ENCODE measurements at regions not wholly inside any gene's neighbourhood (a gene's known extent, or its start where the extent isn't known, plus 50 kb on each side); places are given as distances from the start of the nearest gene placed in this dataset.
A peak's percentile ranks its signal among the peaks of the same experiment; 100 is the strongest.

- no peak for TF ChIP-seq CTCF (IDR thresholded peaks at IDR 0.05)
- ATAC-seq (no peak), DNase-seq (no peak)
- Histone ChIP-seq H3K36me3 (no peaks in the 10 kb centered on the region), H3K4me1 (no peaks in the 10 kb centered on the region), H3K4me3 (no peak overlapping the region), H3K27me3 (ENCODE audit: low read depth) (no peaks in the 10 kb centered on the region), H3K27ac (no peak overlapping the region), H3K9me3 (no peaks in the 10 kb centered on the region)
- intact Hi-C loops (cut with DNase I), result no loop called here
Observed at GRCh38 chr5:133679534-133679933, 67.2 kb upstream of the FSTL4 start.

DNA sequence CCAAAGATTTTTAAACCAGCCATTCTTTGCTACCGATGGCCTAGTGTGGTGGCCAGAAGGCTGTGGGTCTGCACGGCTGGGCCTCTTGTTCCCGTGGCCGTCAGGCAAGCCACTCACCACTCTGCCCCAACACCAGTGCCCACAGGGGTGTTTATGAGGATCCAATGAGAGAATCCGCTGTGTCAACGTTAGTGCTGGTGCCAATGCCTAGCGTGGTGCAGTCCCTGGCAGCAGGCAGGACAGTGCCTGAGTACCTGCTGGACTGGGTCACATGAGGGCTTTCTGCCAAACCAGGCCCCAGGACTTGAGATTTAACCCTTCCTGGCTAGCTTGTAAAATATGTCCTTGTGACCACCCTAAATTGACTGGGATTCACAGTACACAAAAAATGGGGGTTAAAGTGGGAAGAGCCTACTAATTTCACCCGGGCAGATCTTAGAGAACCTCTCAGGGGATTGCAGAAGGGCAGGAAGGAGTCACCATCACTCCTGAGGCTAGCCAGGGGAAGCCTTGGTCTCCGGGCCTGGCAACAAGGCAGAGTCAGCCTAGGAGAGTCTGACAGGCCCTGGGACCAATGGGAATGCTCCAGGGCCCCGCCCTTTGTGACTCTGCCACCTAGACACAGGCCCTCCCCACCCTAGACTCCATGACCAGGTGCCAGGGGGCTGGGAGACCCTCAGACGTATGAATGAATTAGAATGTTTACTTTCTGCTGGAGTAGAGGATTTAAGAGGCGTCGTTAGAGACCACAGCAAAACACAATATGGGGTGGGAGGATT is 63.2 kb upstream of the FSTL4 start:
- ATAC-seq (peak in 1 of 2 donors; percentile 41), DNase-seq (no peak)
- Histone ChIP-seq H3K36me3 (no peaks in the 10 kb centered on the region), H3K27ac (no peak overlapping the region), H3K9me3 (peaks cover 5% of the 10 kb centered on the region), H3K4me3 (no peak overlapping the region), H3K27me3 (ENCODE audit: low read depth) (no peaks in the 10 kb centered on the region), H3K4me1 (no peaks in the 10 kb centered on the region)
- TF ChIP-seq CTCF (IDR thresholded peaks at IDR 0.05), result no peak
- intact Hi-C loops (cut with DNase I), result no loop called here

DNA sequence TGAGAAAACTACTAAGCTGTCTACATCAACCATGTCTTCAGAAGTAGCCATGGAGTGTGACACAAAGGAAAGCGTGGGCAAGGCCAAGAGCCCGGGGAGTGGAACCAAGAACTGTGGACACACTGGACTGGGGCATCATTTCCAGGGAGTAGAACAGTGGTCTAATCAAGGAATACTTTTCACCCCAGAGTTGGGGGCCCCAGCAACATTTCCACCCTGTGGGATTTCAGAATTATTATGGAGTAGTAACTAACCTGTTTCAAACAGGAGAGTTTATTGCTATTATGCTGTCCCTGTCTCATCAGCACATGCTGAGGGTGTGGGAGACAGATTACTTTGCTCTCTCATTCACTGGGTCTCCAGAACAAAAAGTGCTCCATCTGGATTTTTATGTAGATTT is 58.0 kb upstream of the FSTL4 start:
- H3K36me3 ChIP-seq, result no peaks in the 10 kb centered on the region
- no peak for TF ChIP-seq CTCF (IDR thresholded peaks at IDR 0.05)
- peaks cover 5% of the 10 kb centered on the region for H3K9me3 ChIP-seq
- DNase-seq, result no peak
- intact Hi-C loops (cut with DNase I), result no loop called here
- H3K4me1 ChIP-seq, result no peaks in the 10 kb centered on the region
- no peaks in the 10 kb centered on the region for H3K27me3 ChIP-seq (ENCODE audit: low read depth)
- no peak overlapping the region for H3K27ac ChIP-seq
- no peak overlapping the region for H3K4me3 ChIP-seq
- no peak for ATAC-seq

- Histone ChIP-seq H3K27ac (no peak overlapping the region), H3K4me3 (no peak overlapping the region), H3K4me1 (no peaks in the 10 kb centered on the region), H3K9me3 (peaks cover 5% of the 10 kb centered on the region), H3K27me3 (ENCODE audit: low read depth) (no peaks in the 10 kb centered on the region), H3K36me3 (no peaks in the 10 kb centered on the region)
- intact Hi-C loops (cut with DNase I), result no loop called here
- no peak for TF ChIP-seq CTCF (IDR thresholded peaks at IDR 0.05)
- ATAC-seq, result peak in 1 of 2 donors; percentile 12
- no peak for DNase-seq
Observed at GRCh38 chr5:133669472-133669871, 57.1 kb upstream of the FSTL4 start.

- ATAC-seq (no peak), DNase-seq (no peak)
- Histone ChIP-seq H3K27ac (no peak overlapping the region), H3K27me3 (ENCODE audit: low read depth) (no peaks in the 10 kb centered on the region), H3K4me3 (no peak overlapping the region), H3K4me1 (no peaks in the 10 kb centered on the region), H3K36me3 (no peaks in the 10 kb centered on the region), H3K9me3 (peaks cover 5% of the 10 kb centered on the region)
- intact Hi-C loops (cut with DNase I), result no loop called here
- no peak for TF ChIP-seq CTCF (IDR thresholded peaks at IDR 0.05)
Observed at GRCh38 chr5:133668458-133668857, 56.1 kb upstream of the FSTL4 start.
